ENCODE measurements at regions not wholly inside any gene's neighbourhood (a gene's known extent, or its start where the extent isn't known, plus 50 kb on each side); places are given as distances from the start of the nearest gene placed in this dataset.

GRCh38 chr1:157193219-157193618 lies 55.0 kb upstream of the ETV3 start:
- no peak overlapping the region for H3K4me2 ChIP-seq
- H3K9me2 ChIP-seq = no peaks in the 10 kb centered on the region
- H3K9me3 ChIP-seq = no peaks in the 10 kb centered on the region
- H3K4me3 ChIP-seq (ENCODE audit: low read depth in 2 of 2, low read length in 1 of 2) = no peak overlapping the region; a peak in 1 of 4 replicates
- no peak overlapping the region for H3K27ac ChIP-seq (ENCODE audit: low read depth in 2 of 2, low read length in 1 of 2)
- no peak for TF ChIP-seq GABPA (IDR thresholded peaks at IDR 0.05; ENCODE audit: low read depth)
- no peak for TF ChIP-seq FOXM1 (IDR thresholded peaks at IDR 0.05; ENCODE audit: low read depth)
- TF ChIP-seq IRF3 (IDR thresholded peaks at IDR 0.05; ENCODE audit: low read depth, low read length) = no peak
- WGBS (ENCODE audit: low lambda C conversion rate) = 6% methylated on average over 1 of the region's 1 CpG
- H3K4me1 ChIP-seq (ENCODE audit: control insufficient read depth in 1 of 2, insufficient read depth in 2 of 2, low read depth in 1 of 2, low read length in 1 of 2) = no peaks in the 10 kb centered on the region
- ChIA-PET POLR2A (no interaction called here), CTCF (interaction anchor here (1.0 to 2.0 kb wide), 4 partner anchors 14 to 310 kb away, joined by 3 to 7 read pairs (median 4); no protein-coding TSS in a partner anchor)
- H3K36me3 ChIP-seq (replicated peaks in 1 of 2; ENCODE audit: control insufficient read depth in 1 of 2, insufficient read depth in 2 of 2, low read length in 1 of 2) = no peaks in the 10 kb centered on the region
- no peaks in the 10 kb centered on the region for H4K20me1 ChIP-seq (ENCODE audit: insufficient read depth)
- DNase-seq = no peak
- peaks cover 3% of the 10 kb centered on the region for H3F3A ChIP-seq (replicated peaks; ENCODE audit: insufficient read depth)
- H2AFZ ChIP-seq (ENCODE audit: low read depth) = no peak overlapping the region
- no peak overlapping the region for H3K9ac ChIP-seq
- H3K27me3 ChIP-seq (ENCODE audit: insufficient read depth) = peaks cover 72% of the 10 kb centered on the region
- no peaks in the 10 kb centered on the region for H3K79me2 ChIP-seq (ENCODE audit: insufficient read depth)

GRCh38 chr1:157189986-157190982 lies 52.1 kb upstream of the ETV3 start:
- POLR2A ChIA-PET = no interaction called here
- no peak for TF ChIP-seq EZH2phosphoT487 (IDR thresholded peaks at IDR 0.05; ENCODE audit: borderline replicate concordance, low read depth)
- no peak for TF ChIP-seq EP300 (IDR thresholded peaks at IDR 0.05; ENCODE audit: borderline replicate concordance in 1 of 2, low read depth in 1 of 2, low read length in 1 of 2)
- TF ChIP-seq IRF3 (IDR thresholded peaks at IDR 0.05; ENCODE audit: low read depth, low read length) = no peak
- TF ChIP-seq REST (IDR thresholded peaks at IDR 0.05; ENCODE audit: low read depth, low read length) = no peak
- no peak for TF ChIP-seq RCOR1 (IDR thresholded peaks at IDR 0.05; ENCODE audit: low read length)
- no peak for TF ChIP-seq USF2 (IDR thresholded peaks at IDR 0.05; ENCODE audit: borderline replicate concordance, low read depth, low read length)
- TF ChIP-seq NFIC (IDR thresholded peaks at IDR 0.05; ENCODE audit: borderline replicate concordance) = no peak
- TF ChIP-seq JUND (IDR thresholded peaks at IDR 0.05) = no peak
- TF ChIP-seq TAF1 (IDR thresholded peaks at IDR 0.05; ENCODE audit: borderline replicate concordance, low read depth, low read length) = no peak
- no peak for TF ChIP-seq ZBTB33 (IDR thresholded peaks at IDR 0.05; ENCODE audit: borderline replicate concordance, low read depth)
- no peak for TF ChIP-seq NRF1 (IDR thresholded peaks at IDR 0.05; ENCODE audit: low read depth, low read length)
- no peak for TF ChIP-seq SIN3A (IDR thresholded peaks at IDR 0.05; ENCODE audit: borderline replicate concordance, low read depth, low read length)
- no peak for TF ChIP-seq GATA2 (CRISPR knock-in tag; IDR thresholded peaks at IDR 0.05)
- no peak for TF ChIP-seq TEAD4 (IDR thresholded peaks at IDR 0.05; ENCODE audit: borderline replicate concordance, insufficient read depth)

More at GRCh38 chr1:157189986-157190982, 52.1 kb upstream of the ETV3 start:
- no peaks in the 10 kb centered on the region for H3K36me3 ChIP-seq (replicated peaks in 1 of 2; ENCODE audit: control insufficient read depth in 1 of 2, insufficient read depth in 2 of 2, low read length in 1 of 2)
- no peaks in the 10 kb centered on the region for H3K79me2 ChIP-seq (ENCODE audit: insufficient read depth)
- H3K4me2 ChIP-seq = no peak overlapping the region
- no peak overlapping the region for H3K9ac ChIP-seq
- no peaks in the 10 kb centered on the region for H3K9me3 ChIP-seq
- 22% methylated on average over 21 of the region's 22 CpGs for WGBS (ENCODE audit: low lambda C conversion rate)
- H2AFZ ChIP-seq (ENCODE audit: low read depth) = no peak overlapping the region
- no peaks in the 10 kb centered on the region for H4K20me1 ChIP-seq (ENCODE audit: insufficient read depth)
- peaks cover 3% of the 10 kb centered on the region for H3F3A ChIP-seq (replicated peaks; ENCODE audit: insufficient read depth)
- peaks cover 86% of the 10 kb centered on the region for H3K27me3 ChIP-seq (ENCODE audit: insufficient read depth)
- CTCF ChIA-PET = no interaction called here
- H3K9me2 ChIP-seq = no peaks in the 10 kb centered on the region
- H3K27ac ChIP-seq (ENCODE audit: low read depth in 2 of 2, low read length in 1 of 2) = no peak overlapping the region
- no peaks in the 10 kb centered on the region for H3K4me1 ChIP-seq (ENCODE audit: control insufficient read depth in 1 of 2, insufficient read depth in 2 of 2, low read depth in 1 of 2, low read length in 1 of 2)
- no peak overlapping the region for H3K4me3 ChIP-seq (ENCODE audit: low read depth in 2 of 2, low read length in 1 of 2)
- DNase-seq = no peak

Data from SK-N-SH (cell line).